DMS53 treated with DMSO at 0.1 percent for 48 hours (cell line): ENCODE measurements at regions not wholly inside any gene's neighbourhood (a gene's known extent, or its start where the extent isn't known, plus 50 kb on each side); places are given as distances from the start of the nearest gene placed in this dataset.
"Not testable (repeated sequence)": the region's sequence is repeated elsewhere in the genome, so short reads cannot be mapped to it uniquely, and the experiment has no call there.

ENCODE experiments used
- DNase-seq: peaks from one replicate; lab custom pipeline; 2025; ENCODE audit not compliant: unreplicated experiment; lab: John Stamatoyannopoulos, UW

GRCh38 chr10:46202405-46202804 lies 84.4 kb upstream of the ANTXRL start:
- not testable (repeated sequence) for DNase-seq

- not testable (repeated sequence) for DNase-seq
Measured at GRCh38 chr10:46204482-46205102, 82.2 kb upstream of the ANTXRL start.

GRCh38 chr10:46210427-46210826 lies 76.4 kb upstream of the ANTXRL start:
- DNase-seq: not testable (repeated sequence)

GRCh38 chr10:46215426-46215825 lies 71.4 kb upstream of the ANTXRL start:
- no peak for DNase-seq

GRCh38 chr10:46216003-46216634 lies 70.7 kb upstream of the ANTXRL start:
- DNase-seq: no peak

- no peak for DNase-seq
Measured at GRCh38 chr10:46216836-46217751, 69.7 kb upstream of the ANTXRL start.

- DNase-seq: no peak
Measured at GRCh38 chr10:46217752-46218453, 68.9 kb upstream of the ANTXRL start.

GRCh38 chr10:46218921-46219320 lies 67.9 kb upstream of the ANTXRL start:
- no peak for DNase-seq

GRCh38 chr10:46219431-46219990 lies 67.3 kb upstream of the ANTXRL start:
- DNase-seq: not testable (repeated sequence)

- no peak for DNase-seq
Measured at GRCh38 chr10:46220187-46220586, 66.6 kb upstream of the ANTXRL start.

- DNase-seq: no peak
Measured at GRCh38 chr10:46220872-46221538, 65.8 kb upstream of the ANTXRL start.

GRCh38 chr10:46222364-46222935 lies 64.3 kb upstream of the ANTXRL start:
- no peak for DNase-seq

- no peak for DNase-seq
Measured at GRCh38 chr10:46223064-46223480, 63.7 kb upstream of the ANTXRL start.

- no peak for DNase-seq
Measured at GRCh38 chr10:46223626-46224413, 63.0 kb upstream of the ANTXRL start.

GRCh38 chr10:46224414-46224682 lies 62.4 kb upstream of the ANTXRL start:
- DNase-seq: no peak

GRCh38 chr10:46225597-46225996 lies 61.2 kb upstream of the ANTXRL start:
- DNase-seq: no peak

GRCh38 chr10:46226232-46226631 lies 60.6 kb upstream of the ANTXRL start:
- no peak for DNase-seq

GRCh38 chr10:46226900-46227558 lies 59.8 kb upstream of the ANTXRL start:
- no peak for DNase-seq

GRCh38 chr10:46227571-46227935 lies 59.2 kb upstream of the ANTXRL start:
- DNase-seq: no peak
